NCI-H82 (cell line): ENCODE measurements at regions not wholly inside any gene's neighbourhood (a gene's known extent, or its start where the extent isn't known, plus 50 kb on each side); places are given as distances from the start of the nearest gene placed in this dataset.

Experiments
- DNase-seq: peaks from one replicate; lab custom pipeline; 2025; lab: John Stamatoyannopoulos, UW

- DNase-seq, result no peak
Measured at GRCh38 chr6:165715428-165715827, 52.4 kb upstream of the PDE10A start.

GRCh38 chr6:165714907-165715306 lies 51.9 kb upstream of the PDE10A start:
- DNase-seq, result no peak

GRCh38 chr6:165713845-165714466 lies 50.9 kb upstream of the PDE10A start:
- DNase-seq, result no peak
